ENCODE measurements at regions not wholly inside any gene's neighbourhood (a gene's known extent, or its start where the extent isn't known, plus 50 kb on each side); places are given as distances from the start of the nearest gene placed in this dataset.

GRCh38 chr2:139967665-139968064 lies 1187.5 kb upstream of the NXPH2 start:
- TF ChIP-seq CTCF (IDR thresholded peaks at IDR 0.05; ENCODE audit: borderline replicate concordance, insufficient read depth, low read depth, low read length), result no peak
- H3K4me3 ChIP-seq (ENCODE audit: low read depth, low read length), result no peak overlapping the region

GRCh38 chr2:139964721-139965440 lies 1184.7 kb upstream of the NXPH2 start:
- no peak for TF ChIP-seq CTCF (IDR thresholded peaks at IDR 0.05; ENCODE audit: borderline replicate concordance, insufficient read depth, low read depth, low read length)
- no peak overlapping the region for H3K4me3 ChIP-seq (ENCODE audit: low read depth, low read length)

GRCh38 chr2:139963863-139964355 lies 1183.7 kb upstream of the NXPH2 start:
- H3K4me3 ChIP-seq (ENCODE audit: low read depth, low read length), result no peak overlapping the region
- no peak for TF ChIP-seq CTCF (IDR thresholded peaks at IDR 0.05; ENCODE audit: borderline replicate concordance, insufficient read depth, low read depth, low read length)

GRCh38 chr2:139949242-139949972 lies 1169.2 kb upstream of the NXPH2 start:
- TF ChIP-seq CTCF (IDR thresholded peaks at IDR 0.05; ENCODE audit: borderline replicate concordance, insufficient read depth, low read depth, low read length), result no peak
- H3K4me3 ChIP-seq (ENCODE audit: low read depth, low read length), result no peak overlapping the region

GRCh38 chr2:139946690-139947089 lies 1166.5 kb upstream of the NXPH2 start:
- H3K4me3 ChIP-seq (ENCODE audit: low read depth, low read length), result no peak overlapping the region
- no peak for TF ChIP-seq CTCF (IDR thresholded peaks at IDR 0.05; ENCODE audit: borderline replicate concordance, insufficient read depth, low read depth, low read length)

GRCh38 chr2:139940686-139941085 lies 1160.5 kb upstream of the NXPH2 start:
- TF ChIP-seq CTCF (IDR thresholded peaks at IDR 0.05; ENCODE audit: borderline replicate concordance, insufficient read depth, low read depth, low read length), result no peak
- no peak overlapping the region for H3K4me3 ChIP-seq (ENCODE audit: low read depth, low read length)

GRCh38 chr2:139925903-139926302 lies 1145.7 kb upstream of the NXPH2 start:
- H3K4me3 ChIP-seq (ENCODE audit: low read depth, low read length), result no peak overlapping the region
- TF ChIP-seq CTCF (IDR thresholded peaks at IDR 0.05; ENCODE audit: borderline replicate concordance, insufficient read depth, low read depth, low read length), result no peak

Data from GM12875 (cell line).